PC-9 (cell line): ENCODE measurements at regions not wholly inside any gene's neighbourhood (a gene's known extent, or its start where the extent isn't known, plus 50 kb on each side); places are given as distances from the start of the nearest gene placed in this dataset.

ENCODE experiments used
- EZH2 ChIP-seq: fragments of 200-600 bp; sonication (generic); IDR thresholded peaks from 2 replicates; pipeline ENCODE4 v1.8.0; 2017; ENCODE audit warnings: antibody characterized with exemption, low read depth
- TF ChIP-seq, protein P1 (sequence below): fragments of 200-600 bp; sonication (generic); conservative IDR thresholded peaks from 2 replicates; pipeline ENCODE4 v1.6.1; 2017; ENCODE audit warnings: mixed run types, antibody characterized with exemption, mild to moderate bottlenecking, moderate library complexity

DNA sequence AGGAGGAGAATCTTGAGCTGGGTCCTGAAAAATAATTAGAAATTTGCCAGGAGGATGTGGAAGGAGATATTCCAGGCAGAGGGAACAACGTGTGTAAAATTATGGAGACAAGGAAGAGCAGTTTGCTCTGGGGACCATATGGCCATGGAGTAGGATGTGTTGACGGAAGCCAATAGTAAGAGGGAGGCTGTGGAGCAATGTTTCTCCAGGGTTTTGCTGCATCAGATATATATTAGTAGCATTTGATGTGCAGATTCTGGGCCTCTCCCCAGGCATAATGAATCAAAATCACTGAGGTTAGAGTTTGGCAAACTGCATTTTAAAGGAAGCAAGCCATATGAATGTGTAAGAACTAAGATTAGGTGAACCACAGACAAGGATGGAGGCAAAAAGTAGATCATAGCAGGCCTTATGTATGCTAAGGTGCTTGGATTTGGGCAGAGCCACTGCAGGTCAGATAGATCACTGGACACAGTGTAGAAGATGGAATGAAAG is 192.9 kb upstream of the IL12A start:
- TF ChIP-seq, protein P1, sequence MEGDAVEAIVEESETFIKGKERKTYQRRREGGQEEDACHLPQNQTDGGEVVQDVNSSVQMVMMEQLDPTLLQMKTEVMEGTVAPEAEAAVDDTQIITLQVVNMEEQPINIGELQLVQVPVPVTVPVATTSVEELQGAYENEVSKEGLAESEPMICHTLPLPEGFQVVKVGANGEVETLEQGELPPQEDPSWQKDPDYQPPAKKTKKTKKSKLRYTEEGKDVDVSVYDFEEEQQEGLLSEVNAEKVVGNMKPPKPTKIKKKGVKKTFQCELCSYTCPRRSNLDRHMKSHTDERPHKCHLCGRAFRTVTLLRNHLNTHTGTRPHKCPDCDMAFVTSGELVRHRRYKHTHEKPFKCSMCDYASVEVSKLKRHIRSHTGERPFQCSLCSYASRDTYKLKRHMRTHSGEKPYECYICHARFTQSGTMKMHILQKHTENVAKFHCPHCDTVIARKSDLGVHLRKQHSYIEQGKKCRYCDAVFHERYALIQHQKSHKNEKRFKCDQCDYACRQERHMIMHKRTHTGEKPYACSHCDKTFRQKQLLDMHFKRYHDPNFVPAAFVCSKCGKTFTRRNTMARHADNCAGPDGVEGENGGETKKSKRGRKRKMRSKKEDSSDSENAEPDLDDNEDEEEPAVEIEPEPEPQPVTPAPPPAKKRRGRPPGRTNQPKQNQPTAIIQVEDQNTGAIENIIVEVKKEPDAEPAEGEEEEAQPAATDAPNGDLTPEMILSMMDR: no peak
- no peak for TF ChIP-seq EZH2
